Erythroblast (primary cell): ENCODE measurements at regions not wholly inside any gene's neighbourhood (a gene's known extent, or its start where the extent isn't known, plus 50 kb on each side); places are given as distances from the start of the nearest gene placed in this dataset.

Experiments used
- GATA1 ChIP-seq: IDR thresholded peaks from 2 replicates; pipeline ENCODE4 v1.6.1; 2011; ENCODE audit warnings: low read depth, mild to moderate bottlenecking, control low read depth, low read length, moderate library complexity
- POLR2A ChIP-seq: IDR thresholded peaks from 2 replicates; pipeline ENCODE4 v1.6.1; 2011; ENCODE audit warnings: mild to moderate bottlenecking, low read length

GRCh38 chr1:181150842-181151241 lies 62.3 kb downstream of the IER5 start:
- TF ChIP-seq POLR2A = no peak
- TF ChIP-seq GATA1 = no peak
